K562 (cell line): ENCODE measurements at regions not wholly inside any gene's neighbourhood (a gene's known extent, or its start where the extent isn't known, plus 50 kb on each side); places are given as distances from the start of the nearest gene placed in this dataset.

Source experiments
- ATAC-seq: fragments of 200-7000 bp; cut with Tn5 transposase; 3 replicates; pipeline ENCODE4 v1.9.1; 2020; ENCODE audit warnings: moderate library complexity
- BruUV-seq: library from RNA; stranded (reverse); fragments of 400-500 nt; replicated peaks from 2 replicates; lab custom pipeline; 2021; lab: Mats Ljungman, UMichigan
- CTCF ChIA-PET: fragments of 300-600 bp; formaldehyde crosslinking; extraction: SDS; loops from one replicate; lab custom pipeline; 2021; ENCODE audit warnings: low intra/inter-chr PET ratio; lab: Yijun Ruan, JAX
- POLR2A ChIA-PET: fragments of 300-600, 350-650 bp; sonication (Branson Sonifier 250); formaldehyde crosslinking; extraction: SDS; loops from one replicate; lab custom pipeline; 2021; ENCODE audit warnings: antibody characterized with exemption, inconsistent platforms; lab: Yijun Ruan, JAX
- DNase-seq, 4 experiments: peaks; one replicate each; pipeline versions ENCODE4 v3.0.0 to v3.0.0-alpha.2; 2011 to 2018; ENCODE audit warnings: low spot score in 3 of 4, mixed read lengths in 3 of 4; ENCODE audit errors: extremely low read depth in 1 of 4
- FAIRE-seq: peaks from 2 replicates; lab custom pipeline; 2011; peaks lifted over from hg19 to GRCh38; lab: Jason Lieb, UNC
- H2AFZ ChIP-seq: 2 replicates; pipeline ENCODE4 v1.6.0; 2011; ENCODE audit warnings: low read depth, low read length, control low read depth, inconsistent platforms
- H3K27ac ChIP-seq: fragments of 200-600 bp; 3 replicates; pipeline ENCODE4 v1.8.0; 2011; ENCODE audit warnings: low read depth, mild to moderate bottlenecking, control low read depth, inconsistent platforms, low read length, moderate library complexity, mixed read lengths; ENCODE audit errors: extremely low read depth
- H3K27me3 ChIP-seq, 2 experiments: fragments of 300-600 bp in 1 of 2; 2 replicates in 1 of 2; 3 replicates in 1 of 2; pipeline versions ENCODE4 v1.6.0 to v1.8.0; 2011; ENCODE audit warnings: inconsistent platforms in 2 of 2, low read length in 2 of 2, mild to moderate bottlenecking in 1 of 2, mixed read lengths in 1 of 2, moderate library complexity in 1 of 2; ENCODE audit not compliant: control insufficient read depth in 2 of 2, insufficient read depth in 2 of 2
- H3K36me3 ChIP-seq: fragments of 300-600 bp; 3 replicates; pipeline ENCODE4 v1.8.0; 2011; ENCODE audit warnings: mild to moderate bottlenecking, low read length, inconsistent platforms; ENCODE audit not compliant: control insufficient read depth, insufficient read depth
- H3K4me1 ChIP-seq, 2 experiments: fragments of 200-600 bp in 1 of 2; replicated peaks in 1 of 2; 2 replicates in 1 of 2; 3 replicates in 1 of 2; pipeline versions ENCODE4 v1.5.1 to v1.8.0; 2011; ENCODE audit warnings: inconsistent platforms in 2 of 2, low read length in 2 of 2, mild to moderate bottlenecking in 1 of 2, mixed read lengths in 1 of 2, moderate library complexity in 1 of 2; ENCODE audit not compliant: control insufficient read depth in 2 of 2, insufficient read depth in 2 of 2
- H3K4me2 ChIP-seq: 2 replicates; pipeline ENCODE4 v1.6.1; 2011; ENCODE audit warnings: low read length, control low read depth, inconsistent platforms, mixed read lengths; ENCODE audit not compliant: insufficient read depth
- H3K4me3 ChIP-seq: fragments of 200-600 bp; sonication (generic), shearing (Covaris generic); 2 replicates; pipeline ENCODE4 v1.5.1; 2016; ENCODE audit warnings: control low read depth, inconsistent platforms
- H3K79me2 ChIP-seq: fragments of 200-600 bp; 3 replicates; pipeline ENCODE4 v1.8.0; 2011; ENCODE audit warnings: low read length, inconsistent platforms; ENCODE audit not compliant: control insufficient read depth, insufficient read depth
- H3K9ac ChIP-seq, 2 experiments: 2 replicates each; pipeline versions ENCODE4 v1.6.0 to v1.6.1; 2011; ENCODE audit warnings: low read depth in 2 of 2, low read length in 2 of 2, control low read depth in 1 of 2, inconsistent platforms in 1 of 2, mild to moderate bottlenecking in 1 of 2, mixed read lengths in 1 of 2; ENCODE audit not compliant: insufficient read depth in 1 of 2
- H3K9me1 ChIP-seq: one replicate; pipeline ENCODE4 v1.6.0; 2011; ENCODE audit warnings: inconsistent platforms, mild to moderate bottlenecking, low read length, moderate library complexity; ENCODE audit not compliant: control insufficient read depth, insufficient read depth
- H3K9me3 ChIP-seq: replicated peaks from 2 replicates; pipeline ENCODE4 v1.5.1; 2011; ENCODE audit warnings: low read depth, low read length, inconsistent platforms; ENCODE audit not compliant: control insufficient read depth, insufficient read depth
- H4K20me1 ChIP-seq: replicated peaks from 2 replicates; pipeline ENCODE4 v1.6.1; 2011; ENCODE audit warnings: low read length, inconsistent platforms, mixed read lengths; ENCODE audit not compliant: control insufficient read depth, insufficient read depth
- BCL6 ChIP-seq: fragments of 250-450 bp; sonication (Bioruptor Pico); IDR thresholded peaks from 2 replicates; pipeline ENCODE4 v1.4.0; 2020
- SOX6 ChIP-seq: fragments of 450-650 bp; IDR thresholded peaks from 2 replicates; pipeline ENCODE4 v1.6.1; 2014; ENCODE audit warnings: mild to moderate bottlenecking
- THAP12 ChIP-seq: fragments of 250-450 bp; sonication (Bioruptor Pico); IDR thresholded peaks from 2 replicates; pipeline ENCODE4 v1.9.0; 2021; ENCODE audit warnings: mild to moderate bottlenecking, inconsistent platforms
- ZNF696 ChIP-seq: fragments of 250-450 bp; sonication (Bioruptor Pico); conservative IDR thresholded peaks from 2 replicates; pipeline ENCODE4 v1.4.0; 2020; ENCODE audit warnings: mild to moderate bottlenecking, moderate library complexity
- WGBS: fragments of 100-300 bp; shearing (Covaris generic); methylation state at CpG from one replicate; pipeline ENCODE4 v1.1.6; 2016; ENCODE audit warnings: low coverage, mixed read lengths; ENCODE audit not compliant: insufficient coverage; ENCODE audit errors: missing lambda C conversion rate; 5-methylcytosine and 5-hydroxymethylcytosine counted together
- in situ Hi-C: fragments of 300-500 bp; cut with MboI; formaldehyde crosslinking; loops from 4 replicates; pipeline ENCODE4 v1.15.0; 2018; ENCODE audit warnings: inconsistent platforms, mixed read lengths
- intact Hi-C: fragments of 100-400 bp; cut with micrococcal nuclease; formaldehyde crosslinking; loops from 2 replicates; pipeline ENCODE4 v1.14.2; 2022

GRCh38 chr6:143607168-143607567, 70.6 kb upstream of the PHACTR2 start:
- Histone ChIP-seq H2AFZ (no peak overlapping the region), H3K4me2 (no peak overlapping the region), H3K9ac (no peak overlapping the region), H4K20me1 (no peaks in the 10 kb centered on the region), H3K27me3 (peaks cover 5 to 12% of the 10 kb centered on the region in 2 experiments; a peak in 4 of 5 replicates), H3K79me2 (no peaks in the 10 kb centered on the region), H3K9me3 (no peaks in the 10 kb centered on the region), H3K9me1 (no peaks in the 10 kb centered on the region), H3K4me3 (no peak overlapping the region), H3K27ac (no peak overlapping the region), H3K36me3 (no peaks in the 10 kb centered on the region), H3K4me1 (no peaks in the 10 kb centered on the region)
- no TSS peak for BruUV-seq
- intact Hi-C loops, result no loop called here
- WGBS, result 21% methylated on average over 7 of the region's 7 CpGs
- ChIA-PET POLR2A (interaction anchor here (0.7 kb wide), 1 partner anchor 235 kb away, joined by 3 read pairs; no protein-coding TSS in a partner anchor), CTCF (no interaction called here)
- TF ChIP-seq SOX6, result no peak
- no peak for TF ChIP-seq ZNF696 (CRISPR knock-in tag)
- no peak for TF ChIP-seq THAP12
- TF ChIP-seq BCL6, result no peak
- no peak for ATAC-seq
- DNase-seq, result no peak
- in situ Hi-C loops, result no loop called here
- FAIRE-seq, result no peak
